A673 (cell line): ENCODE measurements at regions not wholly inside any gene's neighbourhood (a gene's known extent, or its start where the extent isn't known, plus 50 kb on each side); places are given as distances from the start of the nearest gene placed in this dataset.
"Not testable (repeated sequence)": the region's sequence is repeated elsewhere in the genome, so short reads cannot be mapped to it uniquely, and the experiment has no call there.

ENCODE experiments used
- EZH2 ChIP-seq: fragments of 200-600 bp; sonication (generic); IDR thresholded peaks from 2 replicates; pipeline ENCODE4 v1.6.1; 2017; ENCODE audit warnings: borderline replicate concordance, low read depth, mild to moderate bottlenecking, mixed read lengths, antibody characterized with exemption, low read length; ENCODE audit not compliant: poor library complexity, severe bottlenecking
- TF ChIP-seq, protein P1 (sequence below): fragments of 300-800, 200-600 bp; sonication (generic); conservative IDR thresholded peaks from 2 replicates; pipeline ENCODE4 v1.5.1; 2017; ENCODE audit warnings: low read depth, mild to moderate bottlenecking, antibody characterized with exemption, low read length, moderate library complexity, mixed read lengths

DNA sequence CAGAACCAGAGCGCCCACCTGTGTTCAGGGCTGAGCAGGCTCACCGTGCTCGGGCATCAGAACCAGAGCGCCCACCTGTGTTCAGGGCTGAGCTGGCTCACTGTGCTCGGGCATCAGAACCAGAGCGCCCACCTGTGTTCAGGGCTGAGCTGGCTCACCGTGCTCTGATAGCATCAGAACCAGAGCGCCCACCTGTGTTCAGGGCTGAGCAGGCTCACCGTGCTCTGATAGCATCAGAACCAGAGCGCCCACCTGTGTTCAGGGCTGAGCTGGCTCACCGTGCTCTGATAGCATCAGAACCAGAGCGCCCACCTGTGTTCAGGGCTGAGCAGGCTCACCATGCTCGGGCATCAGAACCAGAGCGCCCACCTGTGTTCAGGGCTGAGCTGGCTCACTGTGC, 525.2 kb upstream of the B3GAT1 start:
- TF ChIP-seq EZH2, result not testable (repeated sequence)
- TF ChIP-seq, protein P1, sequence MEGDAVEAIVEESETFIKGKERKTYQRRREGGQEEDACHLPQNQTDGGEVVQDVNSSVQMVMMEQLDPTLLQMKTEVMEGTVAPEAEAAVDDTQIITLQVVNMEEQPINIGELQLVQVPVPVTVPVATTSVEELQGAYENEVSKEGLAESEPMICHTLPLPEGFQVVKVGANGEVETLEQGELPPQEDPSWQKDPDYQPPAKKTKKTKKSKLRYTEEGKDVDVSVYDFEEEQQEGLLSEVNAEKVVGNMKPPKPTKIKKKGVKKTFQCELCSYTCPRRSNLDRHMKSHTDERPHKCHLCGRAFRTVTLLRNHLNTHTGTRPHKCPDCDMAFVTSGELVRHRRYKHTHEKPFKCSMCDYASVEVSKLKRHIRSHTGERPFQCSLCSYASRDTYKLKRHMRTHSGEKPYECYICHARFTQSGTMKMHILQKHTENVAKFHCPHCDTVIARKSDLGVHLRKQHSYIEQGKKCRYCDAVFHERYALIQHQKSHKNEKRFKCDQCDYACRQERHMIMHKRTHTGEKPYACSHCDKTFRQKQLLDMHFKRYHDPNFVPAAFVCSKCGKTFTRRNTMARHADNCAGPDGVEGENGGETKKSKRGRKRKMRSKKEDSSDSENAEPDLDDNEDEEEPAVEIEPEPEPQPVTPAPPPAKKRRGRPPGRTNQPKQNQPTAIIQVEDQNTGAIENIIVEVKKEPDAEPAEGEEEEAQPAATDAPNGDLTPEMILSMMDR, result not testable (repeated sequence)
